SIG-M5 treated with dmso at 0.1 percent for 504 hours (cell line): ENCODE measurements at regions not wholly inside any gene's neighbourhood (a gene's known extent, or its start where the extent isn't known, plus 50 kb on each side); places are given as distances from the start of the nearest gene placed in this dataset.

Source experiments
- DNase-seq: peaks from one replicate; lab custom pipeline; 2025; ENCODE audit not compliant: unreplicated experiment; lab: John Stamatoyannopoulos, UW

DNA sequence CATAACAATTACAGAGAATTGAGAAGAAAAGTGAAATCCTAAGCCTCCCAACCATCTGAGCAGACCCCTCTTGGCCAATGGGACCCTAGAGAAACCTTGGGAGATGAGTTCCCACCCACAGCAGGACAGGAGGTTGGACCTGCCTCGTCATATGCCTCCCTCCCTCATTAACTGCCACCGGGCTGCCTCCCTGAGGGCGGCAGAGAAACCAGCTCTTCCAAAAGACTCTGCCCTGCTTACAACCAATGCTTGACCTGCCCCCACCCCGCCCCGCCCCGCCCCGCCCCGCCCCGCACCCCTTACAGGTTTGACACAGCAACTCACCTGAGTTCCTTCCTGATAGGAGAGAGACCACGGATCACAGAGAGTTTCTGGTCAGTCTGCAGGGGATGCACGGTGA, 86.1 kb downstream of the ADRA2C start:
- no peak for DNase-seq

DNA sequence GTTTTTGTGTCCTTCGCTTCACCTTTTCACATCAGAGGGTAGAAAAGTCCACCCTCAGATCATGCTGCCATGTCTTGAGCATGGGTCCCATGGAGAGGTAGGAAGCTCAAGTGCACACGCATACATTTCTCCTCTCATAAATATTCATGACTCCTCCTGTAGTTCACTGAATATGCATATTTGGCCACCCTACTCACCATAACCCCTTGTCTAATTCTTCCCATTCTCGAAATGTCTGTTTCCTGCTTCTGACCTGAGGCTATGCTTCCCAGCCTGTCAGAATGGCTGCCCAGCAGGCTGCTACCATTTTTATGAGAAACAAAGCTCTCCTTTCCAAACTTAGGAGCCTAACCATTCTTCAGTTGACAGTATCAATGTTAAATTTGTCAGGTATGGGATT, 86.5 kb downstream of the ADRA2C start:
- DNase-seq, result no peak

DNA sequence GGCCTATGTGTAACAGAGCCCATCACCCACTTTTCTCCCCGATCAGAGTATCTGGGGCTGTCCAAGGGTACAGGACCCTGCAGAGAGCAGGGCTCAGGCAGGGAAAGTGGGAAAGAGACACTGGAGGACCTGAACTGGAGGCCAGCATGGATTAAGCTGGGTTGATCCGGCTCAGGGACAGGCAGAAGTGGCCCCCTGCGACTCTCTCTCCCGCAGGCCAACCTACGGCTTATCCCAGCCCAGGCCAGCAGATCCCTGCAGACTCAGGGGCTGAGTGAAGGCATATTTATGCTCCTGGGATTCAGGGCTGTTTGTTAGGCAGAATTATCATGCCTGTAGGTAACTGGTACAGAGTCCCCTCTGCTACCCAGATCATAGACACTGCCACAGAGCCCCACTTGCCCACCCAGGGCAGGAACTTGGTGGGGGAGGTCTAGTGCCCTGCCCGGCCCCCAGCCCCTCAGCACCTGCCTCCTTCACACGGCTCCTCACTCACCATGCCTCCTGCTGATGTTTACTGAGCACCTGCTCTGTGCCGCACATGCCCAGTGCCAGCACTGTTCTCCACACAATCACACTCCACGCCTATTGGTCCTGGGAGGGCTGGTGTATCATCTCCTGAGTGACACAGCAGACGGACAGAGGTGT, 87.3 kb downstream of the ADRA2C start:
- DNase-seq, result no peak

DNA sequence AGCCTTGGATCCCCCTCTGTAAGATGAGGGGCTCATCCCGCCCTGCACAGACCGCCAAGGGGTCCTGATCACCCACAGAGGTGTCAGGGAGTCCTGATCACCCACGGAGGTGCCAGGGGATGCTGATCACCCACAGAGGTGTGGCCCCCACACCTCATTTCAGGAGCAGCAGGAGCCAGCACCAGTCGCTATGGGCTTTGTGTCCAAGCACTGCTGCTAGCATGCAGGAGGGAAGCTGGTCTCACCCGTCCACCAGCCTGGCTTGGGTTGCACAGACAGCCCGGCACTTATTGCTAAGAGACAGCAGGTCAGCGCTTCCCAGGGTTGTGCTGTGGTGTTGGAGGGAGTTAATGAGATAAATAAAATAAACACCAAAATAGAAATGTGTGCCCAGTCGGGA, 88.5 kb downstream of the ADRA2C start:
- no peak for DNase-seq

DNA sequence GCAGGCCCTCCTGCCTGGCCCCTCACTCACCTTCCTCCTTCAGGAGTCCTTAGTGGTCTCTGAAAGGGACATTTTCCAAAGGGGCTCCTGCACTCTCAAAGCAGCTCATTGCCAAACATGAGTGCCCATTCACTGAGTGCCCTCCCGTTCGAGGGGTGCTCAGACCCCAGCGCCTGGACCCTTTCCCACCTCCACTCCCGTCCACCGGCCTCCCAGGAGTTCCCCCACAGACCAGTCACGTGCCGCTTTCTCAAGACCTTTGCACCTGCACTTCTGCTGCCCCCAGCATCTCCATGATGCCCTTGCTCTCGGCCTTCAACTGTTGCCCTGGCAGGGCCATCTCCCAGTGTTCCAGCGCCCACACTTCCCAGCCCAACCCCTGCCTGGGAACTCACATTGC, 89.5 kb downstream of the ADRA2C start:
- DNase-seq, result no peak

DNA sequence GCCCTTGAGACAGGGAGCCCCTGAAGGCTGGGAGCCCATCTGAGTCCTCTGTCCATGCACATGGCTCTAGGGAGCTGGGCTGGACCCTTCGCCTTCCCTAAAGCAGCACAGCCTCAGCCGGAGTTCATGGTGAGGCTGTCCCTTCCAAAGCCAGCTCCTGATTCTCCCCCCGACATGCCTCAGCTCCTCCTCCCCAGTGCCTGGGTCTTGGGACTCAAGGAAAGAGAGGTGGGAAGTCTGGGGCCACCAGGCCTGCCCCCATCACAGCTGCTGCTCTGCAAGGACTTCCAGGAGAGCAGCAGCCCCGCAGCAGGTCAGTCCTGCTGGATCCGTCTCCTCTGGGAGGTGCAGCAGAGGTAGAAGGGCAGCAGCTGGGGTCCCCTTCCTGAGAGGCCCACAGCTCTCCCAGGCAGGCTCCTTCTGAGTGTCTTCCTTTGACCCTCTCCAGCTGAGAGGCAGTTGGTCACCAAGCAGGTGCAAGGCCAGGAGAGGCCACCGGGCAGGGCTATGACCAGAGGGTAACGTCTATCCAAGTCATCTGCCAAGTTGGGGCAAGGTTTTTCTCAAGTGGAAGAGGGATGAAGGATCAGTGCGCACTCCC, 90.5 kb downstream of the ADRA2C start:
- DNase-seq, result no peak

DNA sequence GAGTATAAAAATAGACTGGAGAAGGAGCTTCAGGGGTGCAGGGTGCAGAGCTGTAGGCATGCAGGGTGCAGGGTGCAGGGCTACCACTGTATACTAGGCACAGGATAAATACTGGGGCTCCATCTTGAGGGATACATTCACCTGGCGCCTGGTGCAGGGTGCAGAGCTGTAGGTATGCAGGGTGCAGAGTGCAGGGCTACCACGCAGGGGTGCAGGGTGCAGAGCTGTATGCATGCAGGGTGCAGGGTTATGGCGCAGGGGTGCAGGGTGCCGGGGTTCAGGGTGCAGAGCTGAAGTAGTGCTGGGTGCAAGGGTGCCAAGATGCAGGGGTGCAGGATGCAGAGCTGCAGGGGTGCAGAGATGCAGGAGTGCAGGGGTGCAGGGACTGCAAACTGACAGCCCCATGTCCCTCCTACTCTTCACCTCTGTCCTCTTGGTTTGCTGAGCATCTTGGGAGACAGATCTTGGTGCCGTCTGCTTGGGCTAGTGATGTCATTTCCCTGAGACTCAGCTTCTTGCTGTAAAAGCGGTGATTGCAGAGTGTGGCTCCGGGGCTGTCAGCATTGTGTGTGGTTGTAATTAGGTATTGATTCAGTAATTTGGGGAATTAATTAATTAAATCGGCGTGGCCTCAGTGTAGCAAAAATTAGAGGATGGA, 91.2 kb downstream of the ADRA2C start:
- DNase-seq, result no peak

DNA sequence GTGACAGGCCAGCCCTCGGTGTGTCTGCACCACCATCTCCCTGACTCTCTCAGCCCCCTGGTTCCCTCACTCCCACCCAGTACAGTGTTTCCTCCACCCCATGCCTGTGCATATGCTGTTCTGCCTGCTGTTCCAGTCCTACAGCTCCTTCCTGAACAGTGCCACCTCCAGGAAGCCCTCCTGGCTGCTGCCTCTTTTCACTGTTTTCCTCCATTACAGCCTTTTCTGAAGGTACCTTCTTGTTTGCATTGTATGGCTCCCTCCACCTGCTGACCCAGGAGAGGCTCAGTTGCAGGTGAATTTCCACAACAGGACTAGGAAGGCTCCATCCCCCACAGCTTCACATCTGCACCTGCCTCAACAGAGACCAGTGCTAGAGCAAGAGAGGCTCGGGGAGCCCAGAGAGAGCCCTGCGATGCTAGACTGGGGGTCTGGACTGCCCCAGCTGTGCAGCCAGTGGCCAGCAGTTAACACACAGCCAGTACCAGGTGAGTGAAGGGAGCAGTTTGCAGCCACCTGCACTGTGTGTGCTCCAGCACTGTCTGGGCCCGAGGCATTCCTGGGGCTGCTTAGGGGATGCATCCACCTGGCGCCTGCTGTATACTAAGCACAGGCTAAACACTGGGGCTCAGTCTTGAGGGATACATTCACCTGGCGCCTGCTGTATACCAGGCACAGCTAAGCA, 92.0 kb downstream of the ADRA2C start:
- DNase-seq, result no peak

DNA sequence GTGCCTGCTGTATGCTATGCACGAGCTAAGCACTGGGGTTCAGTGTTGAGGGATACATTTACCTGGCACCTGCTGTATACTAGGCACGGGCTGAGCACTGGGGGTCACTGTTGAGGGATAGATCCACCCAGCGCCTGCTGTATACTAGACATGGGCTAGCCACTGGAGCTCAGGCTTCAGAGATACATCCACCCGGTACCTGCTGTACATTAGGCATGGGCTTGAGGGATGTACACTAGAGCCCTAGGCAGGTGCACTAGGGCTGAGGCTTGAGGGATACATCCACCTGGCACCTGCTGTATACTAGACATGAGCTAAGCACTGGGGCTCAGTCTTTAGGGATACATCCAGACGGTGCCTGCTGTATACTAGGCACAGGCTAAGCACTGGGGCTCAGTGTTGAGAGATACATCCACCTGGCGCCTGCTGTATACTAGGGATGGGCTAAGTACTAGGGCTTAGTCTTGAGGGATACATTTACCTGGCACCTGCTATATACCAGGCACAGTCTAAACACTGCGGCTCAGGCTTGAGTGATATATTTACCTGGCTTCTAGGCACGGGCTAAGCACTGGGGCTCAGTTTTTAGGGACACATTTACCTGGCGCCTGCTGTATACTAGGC, 92.7 kb downstream of the ADRA2C start:
- DNase-seq, result no peak

DNA sequence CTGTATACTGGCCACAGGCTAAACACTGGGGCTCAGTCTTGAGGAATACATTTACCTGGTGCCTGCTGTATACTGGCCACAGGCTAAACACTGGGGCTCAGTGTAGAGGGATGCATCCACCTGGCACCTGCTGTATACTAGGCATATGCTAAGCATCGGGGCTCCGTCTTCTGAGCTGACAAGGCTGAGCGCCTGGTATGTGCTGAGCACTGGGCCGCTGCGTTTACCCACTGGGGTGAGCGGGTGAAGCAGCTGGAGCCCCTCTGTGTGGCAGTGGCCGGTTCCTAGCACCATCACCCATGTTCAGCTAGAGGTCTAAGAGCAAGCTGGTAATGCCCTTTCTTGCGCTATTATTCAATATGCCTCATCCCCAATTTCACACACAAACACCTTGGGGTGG, 93.4 kb downstream of the ADRA2C start:
- no peak for DNase-seq

DNA sequence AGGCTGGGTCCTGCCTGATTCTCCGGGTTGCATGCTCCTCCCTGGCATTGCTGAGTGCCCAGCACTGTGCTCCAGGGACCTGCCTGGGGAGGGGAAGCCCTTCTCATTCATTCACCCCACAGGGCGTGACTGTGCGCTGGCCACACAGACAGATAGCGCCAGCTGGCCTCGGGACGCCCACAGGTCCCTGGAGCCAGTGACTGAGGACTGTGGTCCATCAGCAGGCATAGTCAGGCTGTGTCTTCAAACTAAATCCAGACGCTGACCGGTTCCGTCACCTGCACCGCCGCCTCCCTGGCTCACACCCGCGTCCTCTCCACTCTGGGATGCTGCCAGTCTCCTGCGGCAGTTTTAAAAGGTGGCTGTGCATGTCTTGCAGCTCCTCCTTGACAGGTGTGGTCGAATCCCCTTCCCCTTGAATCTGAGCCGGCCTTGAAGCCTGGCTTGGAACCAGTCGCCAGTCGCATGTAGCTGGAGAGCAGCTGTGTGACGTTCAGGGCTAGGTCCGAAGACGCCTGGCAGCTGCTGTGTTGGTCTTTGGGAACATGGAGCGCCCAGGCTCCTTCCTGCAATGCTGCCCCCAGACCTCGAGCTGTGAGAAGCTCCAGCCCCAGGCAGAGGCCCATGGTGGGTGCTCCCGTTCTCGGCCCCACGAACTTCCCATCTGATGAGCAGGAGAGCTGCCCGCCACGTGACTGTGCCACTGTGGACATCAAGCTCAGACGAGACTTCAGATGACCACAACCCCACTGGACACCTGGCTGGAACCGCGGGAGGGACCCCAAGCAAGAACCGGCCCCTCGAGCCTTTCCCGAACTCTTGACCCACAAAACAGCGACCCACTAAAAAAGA, 94.1 kb downstream of the ADRA2C start:
- DNase-seq, result no peak

DNA sequence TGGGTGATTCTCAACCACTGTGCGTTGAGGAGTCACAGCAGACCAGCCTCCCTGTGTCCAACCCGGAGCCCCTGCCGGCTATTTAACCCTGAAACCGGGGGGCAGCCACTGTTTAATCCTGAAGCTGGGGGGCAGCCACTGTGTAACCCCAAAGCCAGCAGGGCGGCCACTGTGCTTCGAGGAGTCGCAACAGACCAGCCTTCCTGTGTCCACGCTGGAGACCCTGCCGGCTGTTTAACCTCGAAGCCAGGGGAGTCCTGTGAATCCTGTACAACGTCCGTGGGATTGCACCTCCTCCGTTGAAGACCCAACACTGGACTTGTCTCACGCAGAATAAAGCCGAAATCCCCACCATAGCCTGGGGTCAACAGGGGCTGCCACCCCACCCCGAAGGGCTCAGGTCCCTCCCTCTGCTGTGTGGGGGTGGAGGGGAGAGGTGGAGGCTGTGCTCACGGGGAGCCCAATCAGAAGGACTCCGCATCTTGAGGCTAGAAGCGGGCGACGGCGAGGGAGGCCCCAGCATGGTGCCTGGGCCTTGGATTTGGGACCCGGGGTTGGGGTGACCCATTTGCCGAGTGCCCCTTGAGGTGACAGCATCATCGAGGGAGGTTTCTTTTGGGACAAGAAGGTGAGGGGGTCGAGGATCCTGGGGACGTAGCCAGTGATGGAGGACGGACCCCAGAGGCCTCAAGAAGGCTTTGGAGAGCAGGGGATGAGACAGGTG, 94.9 kb downstream of the ADRA2C start:
- no peak for DNase-seq

DNA sequence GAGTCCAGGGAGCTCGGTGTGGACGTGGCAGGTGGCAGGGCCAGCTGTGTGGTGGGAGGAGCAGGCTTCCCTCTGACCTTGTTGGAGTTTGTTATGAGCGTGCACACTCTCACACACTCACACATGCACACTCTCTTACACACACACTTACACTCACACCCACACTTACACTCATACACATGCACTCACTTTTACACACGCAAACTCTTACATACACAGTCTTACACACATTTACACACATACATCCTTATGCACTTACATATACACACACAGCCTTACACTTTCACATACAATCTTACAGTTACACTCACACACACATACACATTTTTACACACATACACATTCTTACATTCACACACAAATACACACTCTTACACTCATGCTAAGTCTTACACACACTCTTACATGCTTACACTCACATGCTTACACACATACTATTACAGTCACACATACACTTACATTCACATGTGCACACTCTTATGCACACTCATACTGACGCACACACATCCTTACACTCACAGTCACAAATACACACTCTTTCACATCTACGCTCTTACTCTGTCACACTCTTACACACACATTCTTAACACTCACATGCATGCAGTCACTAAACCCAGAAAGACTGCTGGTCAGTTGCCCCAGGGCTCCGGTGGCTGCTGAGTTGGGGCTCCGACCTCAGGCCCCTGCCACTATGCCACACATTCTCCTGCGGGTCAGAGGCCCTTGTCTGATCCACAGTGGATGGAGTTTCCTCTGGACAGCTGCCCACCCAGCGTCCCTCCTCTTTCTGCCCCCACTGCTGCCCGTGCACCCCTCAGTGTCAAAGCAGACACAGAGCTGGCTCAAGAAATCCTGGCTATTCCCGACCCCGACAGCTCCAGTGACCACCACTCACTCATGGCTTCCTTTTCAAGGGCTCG, 95.8 kb downstream of the ADRA2C start:
- no peak for DNase-seq

DNA sequence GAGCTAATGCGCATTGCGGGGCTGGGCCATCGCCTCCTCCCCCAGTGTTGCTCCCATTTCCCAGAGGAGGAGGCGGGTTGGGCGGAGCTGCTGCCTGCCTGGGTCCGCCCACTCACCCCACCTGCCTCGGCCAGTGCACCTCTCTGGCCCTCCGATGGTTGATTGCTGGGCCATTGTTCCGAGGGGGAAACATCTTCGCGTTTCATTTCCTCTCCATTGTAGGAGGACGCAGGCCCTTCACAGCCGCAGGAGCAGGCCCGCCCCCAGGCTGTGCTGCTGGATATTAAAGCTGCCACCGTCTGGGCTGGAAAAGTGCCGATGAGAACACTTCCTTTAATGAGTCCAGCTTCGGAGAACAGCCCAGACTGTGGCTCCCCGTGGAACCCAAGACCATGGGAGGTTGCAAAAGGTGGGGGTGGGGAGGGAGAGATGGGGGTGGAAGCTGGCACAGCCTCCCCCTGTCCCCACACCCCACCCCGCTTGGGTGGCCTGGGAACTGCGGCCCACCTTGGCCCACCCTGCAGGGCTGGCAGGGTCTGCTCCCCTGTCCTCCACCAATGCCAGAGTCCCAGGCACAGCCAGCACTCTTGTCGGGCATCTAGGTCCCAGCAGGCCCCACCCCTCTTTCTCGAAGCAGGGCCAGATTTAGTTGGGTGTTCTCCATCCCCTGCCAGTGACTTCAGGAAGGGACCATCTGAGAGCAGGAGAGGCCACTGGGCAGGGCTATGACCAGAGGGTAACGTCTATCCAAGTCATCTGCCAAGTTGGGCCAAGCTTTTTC, 96.6 kb downstream of the ADRA2C start:
- no peak for DNase-seq

DNA sequence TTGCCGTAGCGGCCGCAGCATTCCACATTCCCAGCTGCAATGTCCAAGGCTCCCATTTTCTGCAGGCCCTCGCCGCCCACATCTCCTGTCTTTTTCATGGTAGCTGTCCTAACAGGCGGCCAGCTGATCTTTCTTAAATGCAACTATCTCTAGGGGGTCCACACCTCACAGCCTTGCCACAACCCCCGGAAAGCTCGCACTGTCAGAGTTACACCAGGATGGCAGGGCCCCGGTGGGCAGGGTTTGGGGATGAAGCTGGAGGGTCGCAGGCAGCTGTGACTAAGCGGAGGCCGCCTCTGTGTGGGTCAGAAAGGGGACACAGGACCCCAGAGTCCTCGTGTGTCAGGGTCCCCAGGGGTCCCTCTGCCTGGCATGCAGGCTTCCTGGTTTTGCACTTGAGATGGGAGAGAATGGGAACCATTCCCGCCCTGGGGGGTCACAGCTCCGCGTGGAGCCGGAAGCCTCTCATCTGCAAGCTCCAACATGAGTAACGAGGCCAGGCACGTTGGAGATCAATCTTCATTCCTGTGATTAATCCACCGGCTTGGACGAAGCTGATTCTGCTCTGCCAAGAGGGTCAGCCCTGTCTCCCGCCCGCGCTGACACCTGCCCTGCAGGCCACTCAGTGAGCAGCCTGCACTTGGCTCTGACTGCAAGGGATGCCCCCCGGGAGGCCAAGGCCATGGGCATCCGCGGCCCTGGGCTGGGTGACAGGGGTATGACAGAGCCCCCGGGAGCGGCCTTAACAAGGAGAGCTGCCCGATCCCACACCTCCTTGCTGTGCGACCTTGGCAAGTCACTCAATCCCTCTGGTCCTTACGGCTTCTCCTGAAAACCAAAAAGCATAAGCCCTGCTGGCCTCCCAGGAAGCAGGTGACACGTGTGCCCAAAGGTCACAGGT, 97.9 kb downstream of the ADRA2C start:
- no peak for DNase-seq

DNA sequence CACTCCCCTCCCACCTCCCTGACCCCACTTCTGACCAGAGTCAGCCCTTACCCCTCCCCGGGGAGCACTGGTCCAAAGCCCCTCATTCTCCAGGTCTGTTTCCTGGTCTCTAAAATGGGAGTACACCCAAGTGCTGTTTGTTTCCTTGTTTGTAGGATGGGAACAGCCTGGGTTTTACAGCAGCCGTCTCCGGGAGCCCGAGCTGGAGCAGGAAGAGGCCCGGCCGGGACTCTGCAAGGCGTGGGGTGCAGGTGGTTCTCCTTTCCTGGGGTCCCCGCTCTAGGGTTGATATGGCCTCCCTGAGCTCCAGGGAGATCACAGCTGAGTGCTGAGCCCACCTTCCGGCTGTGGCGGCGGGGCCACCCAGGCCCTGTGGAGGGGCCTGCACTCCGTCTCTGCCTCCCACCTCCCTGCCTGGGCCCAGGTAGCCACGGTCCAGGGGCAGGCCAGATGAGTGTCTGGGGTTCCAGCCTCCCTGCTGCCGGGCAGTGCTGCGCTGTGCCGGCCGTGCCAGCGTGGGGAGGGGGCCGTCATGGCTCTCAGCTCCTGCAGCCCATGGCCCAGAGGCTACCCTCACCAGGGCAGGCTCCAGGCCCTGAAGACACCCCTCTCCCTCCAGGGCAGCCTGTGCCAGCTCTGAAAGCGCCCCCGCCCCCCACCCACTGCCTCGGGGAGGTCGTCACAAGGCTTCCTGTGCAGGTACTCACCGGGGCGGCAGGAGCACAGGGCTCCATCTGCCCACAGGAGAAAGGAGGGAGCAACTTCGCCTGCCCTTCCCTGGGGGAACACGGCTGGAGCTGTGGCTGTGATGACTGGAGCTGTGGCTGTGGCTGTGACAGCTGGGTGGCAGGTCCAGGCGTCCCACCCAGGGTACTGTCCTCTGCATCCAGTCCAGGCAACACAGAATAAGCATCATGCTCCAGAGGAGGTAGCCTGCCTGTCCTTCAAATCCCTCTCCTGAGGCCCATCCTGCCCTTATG, 98.8 kb downstream of the ADRA2C start:
- no peak for DNase-seq
